GM18517 (cell line): ENCODE measurements at regions not wholly inside any gene's neighbourhood (a gene's known extent, or its start where the extent isn't known, plus 50 kb on each side); places are given as distances from the start of the nearest gene placed in this dataset.
A peak's percentile ranks its signal among the peaks of the same experiment; 100 is the strongest.

ENCODE experiments used
- ATAC-seq: cut with Tn5 transposase; IDR thresholded peaks from one replicate; pipeline ENCODE4 v1.9.1; 2021; ENCODE audit warnings: mild to moderate bottlenecking, moderate library complexity; ENCODE audit not compliant: unreplicated experiment

GRCh38 chr18:61989138-61989537 is 96.3 kb upstream of the RNF152 start:
- ATAC-seq: no peak

GRCh38 chr18:61988100-61988499 is 95.3 kb upstream of the RNF152 start:
- ATAC-seq: no peak

DNA sequence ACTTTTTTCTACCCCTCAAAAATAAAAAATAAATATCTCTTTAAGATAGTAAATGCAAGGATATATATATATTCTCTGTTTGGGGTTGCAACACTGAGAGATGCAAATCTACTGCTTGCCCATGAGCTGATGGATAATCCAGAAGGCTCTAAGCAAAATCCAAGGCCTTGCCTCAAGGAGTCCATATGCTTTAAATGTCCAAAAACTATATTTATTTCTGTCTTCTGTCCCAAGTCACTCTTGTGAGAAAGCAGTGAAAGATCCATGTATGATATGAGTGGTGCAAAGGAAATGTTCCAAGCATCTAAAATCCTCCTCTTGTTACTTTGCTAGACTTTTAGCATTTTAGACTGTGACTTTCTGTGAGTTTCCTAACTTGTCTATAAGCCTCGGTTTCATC is 92.9 kb upstream of the RNF152 start:
- ATAC-seq: no peak

DNA sequence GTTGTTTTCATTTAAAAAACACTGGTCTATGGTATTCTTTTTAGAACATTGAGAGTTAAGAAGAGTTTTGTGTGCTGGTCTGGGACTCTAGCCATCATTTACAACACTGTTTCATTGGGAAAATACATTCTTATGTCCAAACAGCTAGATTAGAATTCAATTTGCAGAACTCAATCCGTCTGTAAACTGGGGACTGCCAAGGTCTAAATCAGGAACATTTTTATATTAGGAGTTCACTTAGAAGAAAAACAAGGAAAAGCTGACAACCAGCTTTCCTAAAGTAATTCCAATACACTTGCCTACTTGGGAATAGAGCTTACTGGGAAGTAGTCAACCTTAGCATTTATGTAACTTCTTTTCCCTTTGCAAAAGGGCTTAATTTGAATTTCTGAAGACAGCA is 91.5 kb upstream of the RNF152 start:
- ATAC-seq: no peak

- no peak for ATAC-seq
Observed at GRCh38 chr18:61982475-61982874, 89.7 kb upstream of the RNF152 start.

DNA sequence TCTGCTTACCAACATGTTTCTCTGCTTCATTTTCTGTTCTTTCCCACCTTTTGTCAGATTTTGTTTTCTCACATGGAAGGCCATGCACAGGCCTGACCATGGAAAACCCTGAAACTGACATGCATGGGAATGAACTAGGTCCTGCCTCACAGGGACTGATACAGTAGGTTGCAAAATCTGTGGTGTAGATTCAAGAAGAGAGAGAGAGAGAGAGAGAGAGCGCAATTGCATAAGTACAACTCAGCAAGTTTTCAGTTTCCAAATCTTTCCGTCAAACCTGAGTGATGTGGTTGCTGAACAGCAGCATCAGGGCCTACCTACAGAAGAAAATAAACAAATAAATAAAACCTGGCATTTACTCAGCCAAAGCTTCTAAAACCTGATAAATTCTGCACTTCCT is 87.5 kb upstream of the RNF152 start:
- ATAC-seq: no peak

GRCh38 chr18:61975526-61976326 is 82.9 kb upstream of the RNF152 start:
- ATAC-seq: peak; percentile 54

DNA sequence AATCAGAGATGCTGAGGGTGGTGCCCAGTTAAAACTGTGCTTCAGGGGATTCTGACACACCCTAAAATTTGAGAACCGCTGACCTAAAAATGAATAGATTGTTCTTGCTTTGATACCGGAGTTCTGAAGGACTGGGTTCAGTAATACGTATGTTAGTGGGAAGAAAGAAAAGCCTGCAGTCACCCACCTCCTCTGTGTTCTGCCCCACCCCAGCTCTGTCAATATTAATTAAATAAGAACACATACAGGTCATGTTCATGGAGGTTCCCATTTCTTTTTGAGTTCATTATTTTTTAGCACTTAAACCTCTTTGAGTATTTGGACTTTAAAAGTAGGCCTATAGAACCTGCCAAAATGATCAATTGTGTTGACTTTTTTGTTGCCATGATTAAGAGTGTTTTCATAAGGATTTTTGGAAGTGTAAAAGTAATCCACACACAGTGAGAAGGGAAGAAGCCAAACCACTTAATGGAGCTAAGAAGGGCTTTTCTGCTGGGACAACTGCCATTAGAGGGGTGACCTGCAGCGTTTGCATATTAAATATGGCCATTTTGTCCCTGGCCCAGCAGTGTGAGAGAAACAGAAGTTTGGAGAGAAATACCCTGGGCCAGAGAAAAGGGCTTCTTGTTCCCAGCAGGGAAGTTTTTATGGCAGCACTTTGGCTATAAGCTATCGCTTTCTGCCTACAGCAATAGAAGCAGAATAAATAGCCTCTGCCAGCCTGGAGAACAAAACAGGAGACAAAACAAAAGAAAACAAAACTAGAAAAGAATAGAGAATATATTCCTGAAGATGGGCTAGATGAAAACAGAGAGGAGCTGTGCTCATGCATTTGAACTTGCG is 80.7 kb upstream of the RNF152 start:
- no peak for ATAC-seq

GRCh38 chr18:61972389-61973264 is 79.8 kb upstream of the RNF152 start:
- ATAC-seq: peak; percentile 91

DNA sequence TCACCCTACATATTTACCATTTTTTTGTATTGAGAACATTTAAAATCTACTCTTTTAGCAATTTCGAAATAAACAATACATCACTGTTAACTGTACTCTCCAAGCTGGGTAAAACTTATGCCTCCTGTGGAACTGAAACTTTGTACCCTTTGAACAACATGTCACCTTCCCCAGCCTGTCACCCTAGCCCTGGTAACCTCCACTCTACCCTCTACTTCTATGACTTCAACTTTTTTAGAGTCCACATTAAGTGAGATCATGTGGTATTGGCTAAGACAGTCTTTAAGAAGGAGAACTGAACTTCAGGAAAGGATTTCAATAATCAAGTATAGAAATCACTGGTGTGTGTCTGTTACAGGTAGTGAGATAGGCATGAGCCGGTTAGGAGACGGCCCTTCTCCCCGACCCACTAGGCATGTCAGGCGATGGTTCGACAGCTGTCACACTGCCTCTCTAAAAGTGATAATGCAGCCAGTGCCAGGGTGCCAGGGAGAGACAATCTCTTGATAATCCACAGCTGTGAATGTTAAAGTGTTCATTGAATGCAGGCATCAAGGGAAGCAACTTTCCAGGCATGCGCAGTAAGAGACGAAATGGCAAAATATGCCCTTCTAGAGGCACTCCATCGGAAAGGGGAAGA is 74.6 kb upstream of the RNF152 start:
- ATAC-seq: no peak

DNA sequence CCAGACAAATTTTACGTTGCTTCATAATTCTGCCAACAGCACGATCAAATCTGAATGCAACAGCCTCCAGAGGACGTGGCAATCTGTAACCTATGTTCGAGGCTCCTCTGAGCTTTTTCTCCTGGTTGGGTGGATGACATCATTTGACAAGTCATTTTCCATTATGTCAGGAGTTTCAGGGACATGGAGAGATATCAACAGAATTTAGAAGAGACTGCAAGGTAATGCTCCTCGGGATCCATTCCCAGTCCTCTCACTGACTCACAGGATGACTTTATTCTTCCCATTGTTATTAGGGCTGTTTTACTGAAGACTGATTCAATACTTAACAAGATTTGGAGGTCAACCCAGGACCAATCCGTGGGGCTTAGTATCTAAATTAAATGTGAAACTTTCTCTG is 72.5 kb upstream of the RNF152 start:
- no peak for ATAC-seq

- no peak for ATAC-seq
Observed at GRCh38 chr18:61964616-61965015, 71.8 kb upstream of the RNF152 start.

DNA sequence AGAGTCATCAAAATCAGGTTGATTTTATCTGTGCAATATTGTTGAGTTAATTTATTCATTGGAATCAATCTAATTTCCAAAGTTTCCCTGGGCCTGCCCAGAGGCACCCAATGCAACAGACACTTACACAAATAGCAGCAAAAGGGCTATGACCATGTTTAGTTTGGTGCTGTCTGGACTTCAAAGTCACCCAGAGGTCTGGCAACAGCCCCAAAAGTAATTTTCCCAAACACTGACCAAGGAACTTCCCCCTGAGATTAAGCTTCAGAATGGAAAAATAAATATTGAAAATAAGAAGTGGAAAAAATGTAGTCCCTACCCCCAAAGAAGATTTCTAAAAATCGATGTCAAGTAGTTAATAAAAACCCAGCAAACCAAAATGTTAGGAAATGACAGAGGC is 70.9 kb upstream of the RNF152 start:
- ATAC-seq: no peak

- no peak for ATAC-seq
Observed at GRCh38 chr18:61957801-61958516, 65.2 kb upstream of the RNF152 start.

DNA sequence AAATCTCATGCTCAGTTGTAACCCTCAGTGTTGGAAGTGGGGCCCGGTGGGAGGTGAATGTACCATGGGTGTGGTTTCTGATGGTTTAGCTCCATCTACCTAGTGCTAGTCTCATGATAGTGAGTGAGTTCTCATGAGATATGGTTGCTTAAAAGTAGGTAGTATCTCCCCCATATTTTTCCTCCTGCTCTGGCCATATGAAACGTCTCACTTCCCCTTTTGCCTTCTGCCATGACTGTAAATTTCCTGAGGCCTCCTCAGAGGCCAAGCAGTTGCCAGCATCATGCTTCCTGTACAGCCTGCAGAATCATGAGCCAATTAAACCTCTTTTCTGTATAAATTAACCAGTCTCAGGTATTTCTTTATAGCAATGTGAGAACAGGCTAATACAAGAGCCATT is 62.8 kb upstream of the RNF152 start:
- ATAC-seq: peak; percentile 44

GRCh38 chr18:61954096-61954746 is 61.4 kb upstream of the RNF152 start:
- no peak for ATAC-seq

- no peak for ATAC-seq
Observed at GRCh38 chr18:61953641-61954040, 60.8 kb upstream of the RNF152 start.

GRCh38 chr18:61953161-61953560 is 60.4 kb upstream of the RNF152 start:
- ATAC-seq: no peak

- ATAC-seq: no peak
Observed at GRCh38 chr18:61951396-61951795, 58.6 kb upstream of the RNF152 start.

- no peak for ATAC-seq
Observed at GRCh38 chr18:61950371-61950770, 57.6 kb upstream of the RNF152 start.
